ENCODE measurements at regions not wholly inside any gene's neighbourhood (a gene's known extent, or its start where the extent isn't known, plus 50 kb on each side); places are given as distances from the start of the nearest gene placed in this dataset.

- DNase-seq (ENCODE audit: low spot score), result no peak
Observed at GRCh38 chr11:95352733-95353346, 121.8 kb upstream of the SESN3 start.

DNA sequence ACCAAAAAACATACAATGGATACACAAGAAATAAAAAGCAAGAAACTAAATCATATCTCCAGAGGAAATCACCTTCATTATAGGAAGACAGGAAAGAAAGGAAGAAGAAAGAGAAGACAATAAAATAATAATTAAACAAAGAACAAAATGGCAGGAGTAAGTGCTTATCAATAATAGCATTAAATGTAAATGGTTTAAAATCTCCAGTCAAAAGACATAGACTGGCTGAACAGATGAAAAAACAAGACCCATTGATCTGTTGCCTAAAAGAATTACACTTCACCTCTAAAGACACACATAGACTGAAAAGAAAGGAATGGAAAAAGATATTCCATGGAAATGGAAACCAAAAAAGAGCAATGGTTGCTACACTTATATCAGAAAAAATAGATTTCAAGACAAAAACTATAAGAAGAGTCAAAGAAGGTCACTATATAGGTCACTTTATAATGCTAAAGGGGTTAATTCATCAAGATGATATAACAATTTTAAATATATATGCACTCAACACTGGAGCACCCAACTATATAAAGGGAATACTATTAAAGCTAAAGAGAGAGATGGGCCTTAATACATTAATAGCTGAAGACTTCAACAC, 118.4 kb upstream of the SESN3 start:
- no peak for DNase-seq (ENCODE audit: low spot score)

DNA sequence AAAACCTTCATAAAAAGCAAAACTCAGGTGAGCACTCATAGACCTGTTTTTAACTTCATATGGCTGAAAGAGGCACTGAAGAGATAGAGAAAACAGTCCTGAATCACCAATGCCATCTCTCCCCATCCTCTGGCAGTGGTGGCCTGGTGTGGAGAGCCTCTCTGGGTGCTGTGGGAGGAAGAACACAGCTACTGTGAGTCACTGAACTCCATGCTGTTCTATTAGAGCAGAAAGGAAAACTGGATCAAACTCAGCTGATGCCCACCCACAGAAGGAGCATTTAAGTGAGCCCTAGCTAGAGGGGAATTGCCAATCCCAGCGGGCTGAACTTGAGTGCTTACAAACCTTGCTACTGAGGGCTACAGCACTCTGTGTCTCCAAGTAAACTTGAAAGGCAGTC, 115.3 kb upstream of the SESN3 start:
- no peak for DNase-seq (ENCODE audit: low spot score)

DNA sequence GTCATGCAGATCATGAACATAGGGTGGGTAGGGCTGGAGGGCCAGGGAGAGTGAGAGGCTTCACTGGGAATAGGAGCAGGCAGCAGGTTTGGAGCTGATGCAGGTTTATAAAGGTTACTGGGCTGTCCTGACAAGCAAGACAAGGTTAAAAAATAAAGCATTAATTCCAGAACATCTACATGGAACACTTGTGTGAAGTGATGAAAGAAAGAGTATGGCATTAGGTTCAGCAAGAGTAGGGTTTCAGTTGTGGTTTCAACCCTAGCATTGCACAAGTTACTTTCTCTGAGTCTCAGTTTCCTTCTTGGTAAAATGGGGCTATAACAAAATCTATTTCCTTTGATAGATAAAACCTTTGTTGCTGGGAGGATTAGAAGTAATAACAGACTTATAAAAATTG, 114.6 kb upstream of the SESN3 start:
- DNase-seq (ENCODE audit: low spot score), result no peak

DNA sequence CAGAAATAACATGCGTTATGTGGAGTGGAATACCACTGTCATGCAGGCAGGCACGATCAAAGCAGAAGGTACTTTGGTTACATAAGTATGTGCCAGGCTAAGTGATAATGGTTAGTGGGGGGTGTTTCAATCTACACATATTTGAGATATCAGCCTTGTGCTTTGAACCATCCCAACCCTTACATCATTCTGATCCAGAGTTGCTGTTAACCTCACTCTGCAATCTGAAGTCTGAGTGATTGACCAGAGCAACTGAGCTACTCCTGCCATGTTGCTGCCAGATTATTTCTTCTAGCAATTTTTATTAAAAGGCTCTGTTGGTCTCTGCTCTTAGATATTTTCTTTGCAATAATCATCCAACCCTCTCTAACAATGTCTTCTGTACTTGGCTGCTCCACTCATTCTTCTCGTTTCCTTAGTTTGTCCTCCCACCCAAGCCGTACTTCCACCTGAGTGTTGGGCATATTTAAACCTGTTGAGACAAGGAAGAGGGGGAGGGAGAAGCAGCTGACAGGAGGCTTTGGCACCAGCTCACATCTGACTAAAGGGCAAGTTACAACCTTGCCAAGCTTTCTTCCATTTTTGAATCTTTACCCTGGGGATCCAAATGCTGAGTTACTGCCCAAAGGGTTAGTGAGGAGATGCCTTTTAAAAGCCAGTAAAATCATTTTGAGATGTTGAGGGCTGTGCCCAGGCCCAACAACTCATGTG, 114.1 kb upstream of the SESN3 start:
- no peak for DNase-seq (ENCODE audit: low spot score)

DNA sequence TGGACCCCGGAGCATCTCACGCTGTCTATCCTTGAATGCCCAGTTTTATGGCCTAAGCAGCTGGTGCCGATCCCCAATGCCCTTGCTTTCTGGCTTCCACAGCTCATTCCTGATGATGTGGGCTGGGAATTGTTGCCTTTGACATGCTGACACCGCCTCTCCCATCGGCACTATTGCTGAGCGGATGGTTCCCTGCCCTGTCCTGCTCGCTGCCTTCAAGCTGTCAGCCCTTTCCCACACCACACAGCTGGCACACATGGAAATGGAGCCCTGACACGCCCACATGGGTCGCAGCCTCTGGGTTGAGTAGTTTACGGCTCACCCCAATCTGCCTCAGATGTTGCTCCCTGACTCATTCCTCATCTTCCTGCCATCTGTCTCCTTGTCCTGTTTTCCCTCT, 110.2 kb upstream of the SESN3 start:
- DNase-seq (ENCODE audit: low spot score), result no peak

- DNase-seq (ENCODE audit: low spot score), result no peak
Observed at GRCh38 chr11:95339086-95339901, 108.3 kb upstream of the SESN3 start.

DNA sequence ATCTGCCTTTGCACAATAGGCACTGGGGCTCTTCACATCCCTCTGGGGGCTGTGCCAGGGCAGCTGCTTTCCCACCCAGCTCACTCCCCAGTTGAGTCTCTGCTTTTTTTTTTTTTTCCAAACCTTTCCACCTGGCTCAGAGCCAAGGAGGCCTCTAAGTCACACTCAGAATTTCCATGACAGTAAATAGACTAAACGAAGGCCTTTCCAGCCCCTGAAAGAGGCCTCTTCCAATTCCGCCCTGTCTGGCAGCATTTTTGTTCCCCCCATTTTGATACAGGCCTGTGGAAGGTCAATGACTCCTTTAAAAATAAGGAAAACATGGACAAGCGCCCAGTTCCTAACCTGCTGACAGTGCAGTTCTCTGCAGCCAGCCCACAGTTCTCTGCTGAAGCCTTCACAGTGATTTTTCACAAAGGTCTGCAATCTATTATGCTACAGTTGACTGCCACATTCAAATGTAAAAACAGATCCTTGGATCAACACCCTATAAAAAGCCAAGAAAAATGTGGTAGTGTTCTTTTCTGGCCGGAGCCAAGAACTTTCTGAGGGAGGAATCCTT, 107.5 kb upstream of the SESN3 start:
- DNase-seq (ENCODE audit: low spot score), result no peak

DNA sequence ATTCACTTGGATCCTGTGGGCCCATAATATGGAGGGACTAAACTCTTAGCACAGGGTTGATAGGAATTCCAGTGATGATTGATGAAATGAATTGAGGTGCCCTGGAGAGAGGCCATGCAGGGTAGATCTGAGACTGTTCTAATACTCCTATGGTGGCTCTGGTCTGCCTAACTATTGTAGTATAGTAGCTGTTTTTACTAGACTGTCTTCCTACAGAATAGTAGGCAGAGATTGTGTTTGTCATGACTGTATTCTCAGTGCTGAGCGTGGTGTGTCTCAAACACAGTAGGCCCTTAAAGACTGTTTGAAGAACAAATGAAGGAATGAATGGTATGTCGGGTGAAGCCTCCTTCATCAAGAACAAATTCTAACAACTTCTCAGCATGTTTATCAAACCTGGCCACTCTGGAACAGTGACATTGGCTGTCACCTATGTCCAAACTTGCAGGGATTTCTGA, 107.0 kb upstream of the SESN3 start:
- DNase-seq (ENCODE audit: low spot score), result no peak

DNA sequence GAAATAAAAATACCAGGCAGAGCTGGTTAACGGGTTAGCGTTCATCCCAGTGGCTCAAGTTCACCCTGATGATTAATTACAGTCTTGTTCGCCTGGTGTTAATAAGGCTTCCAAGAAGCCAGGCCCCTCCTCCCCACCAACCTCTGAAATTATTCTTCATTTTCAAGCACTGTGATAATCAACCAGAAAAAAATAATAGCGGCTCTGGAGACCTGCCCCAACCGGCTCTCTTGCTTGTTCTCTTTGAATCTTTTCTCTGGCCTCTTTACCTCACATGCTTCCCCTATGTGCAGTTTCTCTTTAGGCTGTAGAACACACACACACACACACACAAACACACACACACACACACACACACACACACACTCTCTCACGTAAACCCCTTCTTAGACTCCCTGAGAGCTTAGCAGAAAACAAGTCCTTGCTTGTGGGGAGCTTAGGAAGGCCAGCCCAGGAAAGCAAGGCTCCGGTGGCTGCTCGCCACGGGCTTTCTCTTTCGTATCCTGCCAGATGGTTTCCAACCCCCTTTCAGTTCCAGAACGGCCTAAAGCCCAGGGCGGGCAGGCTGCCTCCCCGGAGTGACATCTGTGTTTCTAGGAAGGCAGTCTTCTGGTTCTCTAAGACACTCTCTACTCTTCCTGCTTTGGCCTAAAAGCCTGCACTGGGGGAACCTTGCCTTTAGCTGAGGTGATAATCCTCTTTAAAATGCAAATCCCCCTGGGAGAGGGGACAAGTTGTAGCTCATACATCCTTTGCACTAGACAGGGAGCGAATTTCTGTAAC, 106.4 kb upstream of the SESN3 start:
- no peak for DNase-seq (ENCODE audit: low spot score)

- DNase-seq (ENCODE audit: low spot score), result no peak
Observed at GRCh38 chr11:95335989-95336388, 105.0 kb upstream of the SESN3 start.

GRCh38 chr11:95331161-95331560, 100.2 kb upstream of the SESN3 start:
- DNase-seq (ENCODE audit: low spot score), result no peak

- no peak for DNase-seq (ENCODE audit: low spot score)
Observed at GRCh38 chr11:95330302-95330701, 99.3 kb upstream of the SESN3 start.

DNA sequence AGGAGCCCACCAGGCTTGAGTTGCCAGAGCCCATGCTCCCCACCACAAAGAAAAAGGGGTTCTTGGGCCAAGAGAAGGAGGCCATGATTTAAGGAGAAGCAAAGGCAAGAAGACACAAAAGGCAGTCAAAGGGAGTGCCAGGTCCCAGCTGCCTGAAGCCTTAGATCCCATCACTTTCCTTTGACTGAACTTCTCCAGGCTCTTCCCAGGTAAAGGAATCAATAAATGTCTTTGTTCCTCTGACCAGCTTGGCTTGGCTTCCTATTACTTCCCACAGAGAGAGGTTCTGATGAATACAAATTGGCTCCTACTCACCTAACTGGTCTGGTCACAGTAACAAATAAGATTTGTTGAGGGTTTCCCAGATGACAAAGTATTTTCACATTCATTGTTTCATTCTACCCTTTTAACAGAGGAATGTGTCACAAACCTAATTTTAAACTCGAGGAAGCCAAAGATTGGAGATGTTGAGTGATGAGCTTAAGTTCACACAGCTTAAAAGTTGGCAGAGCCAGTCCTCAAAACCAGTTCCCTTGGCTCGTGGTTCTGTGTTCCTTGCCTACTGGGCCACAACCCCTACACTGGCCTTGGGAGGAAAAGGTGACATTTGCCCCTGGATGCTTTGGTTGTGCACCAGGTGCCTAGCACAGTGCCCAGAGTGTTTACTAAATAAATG, 96.4 kb upstream of the SESN3 start:
- DNase-seq (ENCODE audit: low spot score), result no peak

- no peak for DNase-seq (ENCODE audit: low spot score)
Observed at GRCh38 chr11:95325777-95326258, 94.8 kb upstream of the SESN3 start.

DNA sequence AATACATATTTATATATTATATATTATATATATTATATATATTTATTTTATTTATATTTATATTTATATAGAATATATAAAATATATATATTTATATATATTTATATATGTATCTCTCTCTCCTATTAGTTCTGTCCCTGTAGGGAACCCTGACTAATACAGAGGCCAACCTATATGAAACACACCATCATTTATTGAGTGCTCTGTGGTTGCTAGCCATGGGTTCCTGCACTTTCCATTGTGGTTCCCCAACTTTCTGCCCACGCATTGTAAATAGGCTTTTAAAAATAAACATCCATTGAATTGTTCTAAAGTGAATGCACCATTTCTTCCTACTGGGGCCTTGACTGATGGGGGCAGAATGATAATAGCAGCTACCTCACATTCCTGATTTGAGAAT, 93.8 kb upstream of the SESN3 start:
- no peak for DNase-seq (ENCODE audit: low spot score)

- DNase-seq (ENCODE audit: low spot score), result no peak
Observed at GRCh38 chr11:95322539-95322938, 91.5 kb upstream of the SESN3 start.

- no peak for DNase-seq (ENCODE audit: low spot score)
Observed at GRCh38 chr11:95318498-95318897, 87.5 kb upstream of the SESN3 start.

GRCh38 chr11:95308512-95309035, 77.6 kb upstream of the SESN3 start:
- DNase-seq (ENCODE audit: low spot score), result no peak

DNA sequence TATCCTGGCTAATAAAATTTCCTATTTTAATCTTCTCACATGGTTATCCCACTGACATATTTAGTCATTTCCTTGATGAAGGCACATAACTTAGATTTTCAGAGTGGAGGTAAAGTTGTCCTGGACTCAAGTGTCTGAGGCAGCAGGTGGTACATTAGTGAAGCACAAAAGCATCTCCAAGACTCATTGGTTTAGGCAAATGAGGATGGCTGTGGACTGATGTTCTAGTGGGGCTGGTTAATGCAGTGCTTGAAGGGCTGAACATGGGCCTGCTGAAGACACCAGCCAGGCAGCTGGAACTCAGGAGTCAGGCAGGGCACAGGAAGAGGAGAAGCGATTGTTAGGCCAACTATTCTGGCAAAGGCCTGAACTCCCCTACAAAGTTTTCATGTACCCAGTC, 76.3 kb upstream of the SESN3 start:
- DNase-seq (ENCODE audit: low spot score), result no peak

GRCh38 chr11:95306801-95307200, 75.8 kb upstream of the SESN3 start:
- no peak for DNase-seq (ENCODE audit: low spot score)
